DND-41 (cell line): ENCODE measurements at regions not wholly inside any gene's neighbourhood (a gene's known extent, or its start where the extent isn't known, plus 50 kb on each side); places are given as distances from the start of the nearest gene placed in this dataset.

Experiments used
- ATAC-seq: fragments of 200-7000 bp; cut with Tn5 transposase; 3 replicates; pipeline ENCODE4 v1.9.1; 2021; ENCODE audit warnings: low read depth; ENCODE audit not compliant: insufficient read depth
- DNase-seq: peaks from one replicate; pipeline ENCODE4 v3.0.0-alpha.2; 2020
- H2AFZ ChIP-seq: 2 replicates; pipeline ENCODE4 v1.6.0; 2012; ENCODE audit warnings: low read depth, low read length
- H3K27ac ChIP-seq: 2 replicates; pipeline ENCODE4 v1.5.1; 2012; ENCODE audit warnings: low read length, inconsistent platforms
- H3K27me3 ChIP-seq: fragments of 200-600 bp; sonication (generic); 2 replicates; pipeline ENCODE4 v1.6.0; 2012; ENCODE audit warnings: low read length, mild to moderate bottlenecking, inconsistent platforms; ENCODE audit not compliant: insufficient read depth, poor library complexity
- H3K36me3 ChIP-seq: 2 replicates; pipeline ENCODE4 v1.5.1; 2012; ENCODE audit warnings: low read length, inconsistent platforms; ENCODE audit not compliant: insufficient read depth
- H3K4me1 ChIP-seq: 2 replicates; pipeline ENCODE4 v1.5.1; 2012; ENCODE audit warnings: mild to moderate bottlenecking, low read length; ENCODE audit not compliant: insufficient read depth
- H3K4me2 ChIP-seq: 2 replicates; pipeline ENCODE4 v1.6.0; 2012; ENCODE audit warnings: mild to moderate bottlenecking, moderate library complexity, low read length, inconsistent platforms; ENCODE audit not compliant: insufficient read depth
- H3K4me3 ChIP-seq, 2 experiments: fragments of 200-600 bp in 1 of 2; shearing (Covaris generic) in 1 of 2; 2 replicates each; pipeline ENCODE4 v1.5.1; 2012 to 2016; ENCODE audit warnings: inconsistent platforms in 2 of 2, low read length in 2 of 2, mild to moderate bottlenecking in 2 of 2, low read depth in 1 of 2, moderate library complexity in 1 of 2
- H3K79me2 ChIP-seq: 2 replicates; pipeline ENCODE4 v1.6.0; 2012; ENCODE audit warnings: low read length, inconsistent platforms; ENCODE audit not compliant: insufficient read depth
- H3K9ac ChIP-seq: 2 replicates; pipeline ENCODE4 v1.6.0; 2012; ENCODE audit warnings: low read depth, mild to moderate bottlenecking, inconsistent platforms, low read length, moderate library complexity
- H3K9me3 ChIP-seq: 2 replicates; pipeline ENCODE4 v1.5.1; 2012; ENCODE audit warnings: low read length, moderate library complexity, mild to moderate bottlenecking, inconsistent platforms; ENCODE audit not compliant: insufficient read depth, severe bottlenecking
- H4K20me1 ChIP-seq: 2 replicates; pipeline ENCODE4 v1.6.0; 2012; ENCODE audit warnings: low read length; ENCODE audit not compliant: insufficient read depth
- EZH2 ChIP-seq: IDR thresholded peaks from 3 replicates; pipeline ENCODE4 v1.6.1; 2012; ENCODE audit warnings: borderline replicate concordance, low read depth, mild to moderate bottlenecking, moderate library complexity, low read length, inconsistent platforms; ENCODE audit not compliant: severe bottlenecking
- TF ChIP-seq, protein P1 (sequence below): IDR thresholded peaks from 2 replicates; pipeline ENCODE4 v1.5.1; 2012; ENCODE audit warnings: borderline replicate concordance, low read length, moderate library complexity, mild to moderate bottlenecking; ENCODE audit not compliant: poor library complexity, severe bottlenecking; ENCODE audit errors: extremely low read depth

DNA sequence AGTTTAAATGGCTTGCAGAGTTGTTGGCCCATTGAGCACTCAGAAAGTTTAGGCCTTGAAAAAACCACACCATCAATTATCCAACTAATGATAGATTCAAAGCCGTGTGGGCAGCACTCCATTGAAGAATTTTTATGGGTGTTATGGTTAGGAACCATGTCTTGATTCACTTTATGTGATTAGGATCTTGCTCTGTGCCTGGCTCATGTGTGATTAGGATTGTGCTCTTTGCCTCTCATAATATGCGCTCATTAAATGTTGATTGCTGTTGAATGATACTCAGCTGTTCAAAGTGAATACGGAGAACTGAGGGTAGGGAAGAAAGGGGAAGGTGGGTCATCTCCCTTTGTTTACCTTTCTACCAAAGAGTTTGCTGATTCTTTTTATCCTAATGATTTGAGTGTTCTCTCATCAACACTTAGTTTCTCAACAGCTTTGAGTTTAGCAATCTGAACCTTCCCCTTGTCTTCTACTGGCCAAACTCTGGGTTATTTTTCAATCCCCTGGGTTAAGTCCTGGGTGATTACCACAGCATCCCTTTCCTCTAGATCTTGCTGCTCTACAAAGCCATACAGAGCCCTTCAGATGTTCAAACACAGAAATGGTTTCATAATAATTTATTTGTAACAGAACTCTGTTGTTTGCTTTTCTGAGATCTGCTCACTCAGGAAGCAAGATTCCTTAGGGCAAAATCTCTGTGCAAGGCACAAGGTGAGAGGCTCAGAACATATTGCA is 668.8 kb upstream of the RGMB start:
- no peaks in the 10 kb centered on the region for H3K79me2 ChIP-seq
- no peak overlapping the region for H2AFZ ChIP-seq
- H3K9me3 ChIP-seq, result no peaks in the 10 kb centered on the region
- DNase-seq (no peak), ATAC-seq (no peak)
- no peak overlapping the region for H3K27ac ChIP-seq
- no peaks in the 10 kb centered on the region for H4K20me1 ChIP-seq
- H3K36me3 ChIP-seq, result no peaks in the 10 kb centered on the region
- H3K9ac ChIP-seq, result no peak overlapping the region
- no peak for TF ChIP-seq EZH2
- TF ChIP-seq, protein P1, sequence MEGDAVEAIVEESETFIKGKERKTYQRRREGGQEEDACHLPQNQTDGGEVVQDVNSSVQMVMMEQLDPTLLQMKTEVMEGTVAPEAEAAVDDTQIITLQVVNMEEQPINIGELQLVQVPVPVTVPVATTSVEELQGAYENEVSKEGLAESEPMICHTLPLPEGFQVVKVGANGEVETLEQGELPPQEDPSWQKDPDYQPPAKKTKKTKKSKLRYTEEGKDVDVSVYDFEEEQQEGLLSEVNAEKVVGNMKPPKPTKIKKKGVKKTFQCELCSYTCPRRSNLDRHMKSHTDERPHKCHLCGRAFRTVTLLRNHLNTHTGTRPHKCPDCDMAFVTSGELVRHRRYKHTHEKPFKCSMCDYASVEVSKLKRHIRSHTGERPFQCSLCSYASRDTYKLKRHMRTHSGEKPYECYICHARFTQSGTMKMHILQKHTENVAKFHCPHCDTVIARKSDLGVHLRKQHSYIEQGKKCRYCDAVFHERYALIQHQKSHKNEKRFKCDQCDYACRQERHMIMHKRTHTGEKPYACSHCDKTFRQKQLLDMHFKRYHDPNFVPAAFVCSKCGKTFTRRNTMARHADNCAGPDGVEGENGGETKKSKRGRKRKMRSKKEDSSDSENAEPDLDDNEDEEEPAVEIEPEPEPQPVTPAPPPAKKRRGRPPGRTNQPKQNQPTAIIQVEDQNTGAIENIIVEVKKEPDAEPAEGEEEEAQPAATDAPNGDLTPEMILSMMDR, result no peak
- no peak overlapping the region for H3K4me3 ChIP-seq
- H3K4me1 ChIP-seq, result no peaks in the 10 kb centered on the region
- no peaks in the 10 kb centered on the region for H3K27me3 ChIP-seq
- H3K4me2 ChIP-seq, result no peak overlapping the region

DNA sequence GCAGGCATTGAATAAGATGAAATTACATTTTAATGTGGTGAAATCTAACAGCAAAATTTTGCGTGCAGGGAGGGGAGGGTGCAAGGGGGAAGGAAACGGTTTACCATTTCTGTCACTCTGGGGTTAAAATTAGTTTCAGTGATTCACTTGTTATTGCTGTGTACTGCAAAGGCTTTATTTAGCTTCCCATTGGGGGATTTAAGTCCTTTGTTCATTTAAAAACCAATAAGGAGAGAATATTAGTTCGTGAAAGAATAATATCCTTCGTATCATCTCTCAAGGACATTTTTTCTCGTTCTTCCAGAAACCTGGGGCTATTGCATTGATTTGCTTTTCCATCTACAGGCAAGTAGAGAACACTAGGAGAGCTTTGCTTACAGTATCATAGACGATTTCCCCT is 667.8 kb upstream of the RGMB start:
- no peak for ATAC-seq
- H3K4me3 ChIP-seq, result no peak overlapping the region
- H3K9me3 ChIP-seq, result no peaks in the 10 kb centered on the region
- no peaks in the 10 kb centered on the region for H3K36me3 ChIP-seq
- no peak for DNase-seq
- no peak overlapping the region for H3K4me2 ChIP-seq
- no peaks in the 10 kb centered on the region for H3K4me1 ChIP-seq
- H2AFZ ChIP-seq, result no peak overlapping the region
- H4K20me1 ChIP-seq, result no peaks in the 10 kb centered on the region
- H3K9ac ChIP-seq, result no peak overlapping the region
- no peaks in the 10 kb centered on the region for H3K27me3 ChIP-seq
- H3K27ac ChIP-seq, result no peak overlapping the region
- TF ChIP-seq, protein P1, result no peak
- no peak for TF ChIP-seq EZH2
- H3K79me2 ChIP-seq, result no peaks in the 10 kb centered on the region

DNA sequence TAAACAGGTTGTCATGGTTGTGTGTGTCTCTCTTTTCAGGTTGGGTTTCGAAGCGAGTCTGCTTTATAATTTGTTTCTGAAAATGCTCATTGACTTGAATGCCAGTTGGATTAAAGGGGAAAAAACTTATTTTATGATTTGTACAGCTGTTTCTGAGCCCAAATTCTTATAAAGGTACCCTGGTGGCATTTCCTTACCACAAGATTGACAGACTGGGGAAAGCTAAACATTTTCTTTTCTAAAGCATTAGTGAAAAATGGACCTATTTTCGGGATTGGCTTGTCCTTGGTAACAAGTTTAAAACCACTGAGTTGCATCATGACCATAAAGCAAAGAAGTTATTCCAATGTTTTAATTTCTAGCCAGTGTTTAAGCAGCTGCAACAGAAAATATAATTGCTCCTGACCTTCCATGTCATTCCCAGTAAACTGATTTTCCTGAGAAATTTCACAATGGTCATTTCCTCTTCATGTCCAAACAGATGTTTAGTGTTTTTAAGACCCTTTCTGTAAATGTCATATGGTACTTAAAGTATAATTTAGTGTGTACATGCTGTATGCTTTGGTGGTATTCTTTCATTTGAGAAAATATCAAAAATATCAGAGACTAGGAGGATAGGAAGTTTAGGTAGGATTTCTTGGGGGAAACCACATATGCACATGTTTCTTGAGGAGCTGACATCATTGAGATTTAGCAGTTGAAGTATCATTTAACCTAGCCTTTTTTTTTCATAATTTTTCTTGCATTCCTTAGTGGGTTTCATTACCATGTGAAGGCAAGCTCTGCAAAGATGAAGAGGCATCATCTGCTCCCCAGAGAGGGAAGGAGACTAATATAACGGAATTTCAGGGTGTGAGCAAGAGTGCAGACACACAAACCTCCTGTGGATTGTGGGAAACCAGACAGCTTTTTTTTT is 667.1 kb upstream of the RGMB start:
- DNase-seq (no peak), ATAC-seq (no peak)
- Histone ChIP-seq H3K27me3 (no peaks in the 10 kb centered on the region), H3K9me3 (no peaks in the 10 kb centered on the region), H3K79me2 (no peaks in the 10 kb centered on the region), H3K36me3 (no peaks in the 10 kb centered on the region), H4K20me1 (no peaks in the 10 kb centered on the region), H3K4me3 (no peak overlapping the region), H3K27ac (no peak overlapping the region), H3K4me1 (no peaks in the 10 kb centered on the region), H2AFZ (no peak overlapping the region), H3K4me2 (no peak overlapping the region), H3K9ac (no peak overlapping the region)
- TF ChIP-seq, protein P1, result no peak
- TF ChIP-seq EZH2, result no peak
